K562 (cell line): ENCODE measurements at regions not wholly inside any gene's neighbourhood (a gene's known extent, or its start where the extent isn't known, plus 50 kb on each side); places are given as distances from the start of the nearest gene placed in this dataset.

Source experiments
- BRCA1 ChIP-seq, 2 experiments: fragments of 450-650 bp in 1 of 2; sonication (generic) in 1 of 2; formaldehyde crosslinking in 1 of 2; IDR thresholded peaks; 2 replicates each; pipeline versions ENCODE4 v1.5.0 to v1.6.1; 2017 to 2020; ENCODE audit warnings: mild to moderate bottlenecking in 1 of 2, missing genetic modification reagents in 1 of 2
- FOXA1 ChIP-seq: fragments of 450-650 bp; IDR thresholded peaks from 2 replicates; pipeline ENCODE4 v1.6.1; 2016; ENCODE audit warnings: mild to moderate bottlenecking, borderline replicate concordance
- JUN ChIP-seq, 2 experiments: sonication (generic) in 1 of 2; formaldehyde crosslinking in 1 of 2; IDR thresholded peaks; 2 replicates each; pipeline versions ENCODE4 v1.6.1 to v1.8.0; 2012 to 2022; ENCODE audit warnings: borderline replicate concordance in 2 of 2, mild to moderate bottlenecking in 2 of 2, improper control_type of control experiment in 1 of 2, low read depth in 1 of 2, low read length in 1 of 2, missing genetic modification reagents in 1 of 2
- KLF13 ChIP-seq: fragments of 450-650 bp; IDR thresholded peaks from 2 replicates; pipeline ENCODE4 v1.6.1; 2016; ENCODE audit warnings: missing genetic modification characterization, low read depth, mild to moderate bottlenecking, missing compliant biosample characterization, moderate library complexity, borderline replicate concordance
- SIN3A ChIP-seq, 2 experiments: fragments of 150-350 bp in 1 of 2; IDR thresholded peaks; 2 replicates each; pipeline ENCODE4 v1.6.1; 2011 to 2016; ENCODE audit warnings: borderline replicate concordance in 2 of 2, low read depth in 2 of 2, low read length in 2 of 2, mild to moderate bottlenecking in 2 of 2, moderate library complexity in 2 of 2; ENCODE audit not compliant: control insufficient read depth in 1 of 2
- SMAD3 ChIP-seq: fragments of 450-650 bp; formaldehyde crosslinking; conservative IDR thresholded peaks from 2 replicates; pipeline ENCODE4 v1.4.0; 2020; ENCODE audit warnings: mild to moderate bottlenecking
- SPI1 ChIP-seq: IDR thresholded peaks from 2 replicates; pipeline ENCODE4 v1.6.1; 2011; ENCODE audit warnings: low read depth, low read length, control low read depth, borderline replicate concordance
- TARDBP ChIP-seq: fragments of 450-650 bp; IDR thresholded peaks from 2 replicates; pipeline ENCODE4 v1.6.1; 2016
- ZFPM2 ChIP-seq: fragments of 250-450 bp; sonication (Bioruptor Pico); IDR thresholded peaks from 2 replicates; pipeline ENCODE4 v1.5.1; 2022; ENCODE audit warnings: mild to moderate bottlenecking
- ZNF324 ChIP-seq: fragments of 250-450 bp; sonication (Bioruptor Pico); IDR thresholded peaks from 2 replicates; pipeline ENCODE4 v1.4.0; 2020; ENCODE audit warnings: mild to moderate bottlenecking
- TF ChIP-seq, protein P1 (sequence below), 3 experiments: IDR thresholded peaks in 2 of 3; conservative IDR thresholded peaks in 1 of 3; 2 replicates each; pipeline ENCODE4 v1.5.1; 2011 to 2012; ENCODE audit warnings: low read length in 3 of 3, mild to moderate bottlenecking in 3 of 3, control low read depth in 2 of 3, improper control_type of control experiment in 1 of 3, inconsistent platforms in 1 of 3, low read depth in 1 of 3, mixed read lengths in 1 of 3, moderate library complexity in 1 of 3; ENCODE audit not compliant: insufficient read depth in 2 of 3
- TF ChIP-seq, protein P2 (sequence below), 2 experiments: fragments of 450-650 bp; formaldehyde crosslinking in 1 of 2; IDR thresholded peaks; 2 replicates each; pipeline versions ENCODE4 v1.4.0 to v1.6.1; 2014 to 2020; ENCODE audit warnings: mild to moderate bottlenecking in 2 of 2, borderline replicate concordance in 1 of 2, low read depth in 1 of 2

DNA sequence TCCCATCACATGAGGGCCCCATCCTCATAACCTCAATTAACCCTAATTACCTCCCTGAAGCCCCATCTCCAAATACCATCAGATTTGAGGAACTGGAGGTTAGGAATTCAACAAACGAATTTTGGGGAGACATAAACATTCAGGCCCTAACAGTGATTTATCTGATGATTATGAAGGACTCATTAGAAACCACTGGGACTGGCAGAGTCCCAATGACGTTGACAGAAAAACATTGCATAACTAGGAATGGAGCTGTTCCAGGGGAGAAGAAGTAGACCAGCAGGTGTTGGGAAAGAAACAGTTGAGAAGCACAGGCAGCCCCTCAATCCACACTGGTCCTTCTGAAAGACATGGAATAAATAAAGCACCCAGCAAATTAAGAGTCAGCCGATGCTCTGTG lies 282.0 kb downstream of the MAP2K4 start:
- TF ChIP-seq FOXA1 (no peak), SIN3A (IDR thresholded peaks at IDR 0.05; ENCODE audit: borderline replicate concordance in 2 of 2, control insufficient read depth in 1 of 2, low read depth in 2 of 2, low read length in 2 of 2) (no peak), ZNF324 (no peak), SPI1 (no peak), KLF13 (tag) (no peak), ZFPM2 (no peak), TARDBP (no peak), SMAD3 (CRISPR knock-in tag) (no peak), JUN (IDR thresholded peaks at IDR 0.05; ENCODE audit: borderline replicate concordance, low read depth, low read length) (no peak), JUN (CRISPR knock-in tag; IDR thresholded peaks at IDR 0.05; ENCODE audit: borderline replicate concordance) (no peak), BRCA1 (IDR thresholded peaks at IDR 0.05) (no peak), BRCA1 (CRISPR knock-in tag; IDR thresholded peaks at IDR 0.05) (no peak)
- TF ChIP-seq, protein P1, sequence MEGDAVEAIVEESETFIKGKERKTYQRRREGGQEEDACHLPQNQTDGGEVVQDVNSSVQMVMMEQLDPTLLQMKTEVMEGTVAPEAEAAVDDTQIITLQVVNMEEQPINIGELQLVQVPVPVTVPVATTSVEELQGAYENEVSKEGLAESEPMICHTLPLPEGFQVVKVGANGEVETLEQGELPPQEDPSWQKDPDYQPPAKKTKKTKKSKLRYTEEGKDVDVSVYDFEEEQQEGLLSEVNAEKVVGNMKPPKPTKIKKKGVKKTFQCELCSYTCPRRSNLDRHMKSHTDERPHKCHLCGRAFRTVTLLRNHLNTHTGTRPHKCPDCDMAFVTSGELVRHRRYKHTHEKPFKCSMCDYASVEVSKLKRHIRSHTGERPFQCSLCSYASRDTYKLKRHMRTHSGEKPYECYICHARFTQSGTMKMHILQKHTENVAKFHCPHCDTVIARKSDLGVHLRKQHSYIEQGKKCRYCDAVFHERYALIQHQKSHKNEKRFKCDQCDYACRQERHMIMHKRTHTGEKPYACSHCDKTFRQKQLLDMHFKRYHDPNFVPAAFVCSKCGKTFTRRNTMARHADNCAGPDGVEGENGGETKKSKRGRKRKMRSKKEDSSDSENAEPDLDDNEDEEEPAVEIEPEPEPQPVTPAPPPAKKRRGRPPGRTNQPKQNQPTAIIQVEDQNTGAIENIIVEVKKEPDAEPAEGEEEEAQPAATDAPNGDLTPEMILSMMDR (IDR thresholded peaks at IDR 0.05 in 2 of 3, conservative IDR thresholded peaks at IDR 0.05 in 1 of 3; ENCODE audit: insufficient read depth in 2 of 3, low read depth in 1 of 3, low read length in 3 of 3): no peak
- TF ChIP-seq, protein P2, sequence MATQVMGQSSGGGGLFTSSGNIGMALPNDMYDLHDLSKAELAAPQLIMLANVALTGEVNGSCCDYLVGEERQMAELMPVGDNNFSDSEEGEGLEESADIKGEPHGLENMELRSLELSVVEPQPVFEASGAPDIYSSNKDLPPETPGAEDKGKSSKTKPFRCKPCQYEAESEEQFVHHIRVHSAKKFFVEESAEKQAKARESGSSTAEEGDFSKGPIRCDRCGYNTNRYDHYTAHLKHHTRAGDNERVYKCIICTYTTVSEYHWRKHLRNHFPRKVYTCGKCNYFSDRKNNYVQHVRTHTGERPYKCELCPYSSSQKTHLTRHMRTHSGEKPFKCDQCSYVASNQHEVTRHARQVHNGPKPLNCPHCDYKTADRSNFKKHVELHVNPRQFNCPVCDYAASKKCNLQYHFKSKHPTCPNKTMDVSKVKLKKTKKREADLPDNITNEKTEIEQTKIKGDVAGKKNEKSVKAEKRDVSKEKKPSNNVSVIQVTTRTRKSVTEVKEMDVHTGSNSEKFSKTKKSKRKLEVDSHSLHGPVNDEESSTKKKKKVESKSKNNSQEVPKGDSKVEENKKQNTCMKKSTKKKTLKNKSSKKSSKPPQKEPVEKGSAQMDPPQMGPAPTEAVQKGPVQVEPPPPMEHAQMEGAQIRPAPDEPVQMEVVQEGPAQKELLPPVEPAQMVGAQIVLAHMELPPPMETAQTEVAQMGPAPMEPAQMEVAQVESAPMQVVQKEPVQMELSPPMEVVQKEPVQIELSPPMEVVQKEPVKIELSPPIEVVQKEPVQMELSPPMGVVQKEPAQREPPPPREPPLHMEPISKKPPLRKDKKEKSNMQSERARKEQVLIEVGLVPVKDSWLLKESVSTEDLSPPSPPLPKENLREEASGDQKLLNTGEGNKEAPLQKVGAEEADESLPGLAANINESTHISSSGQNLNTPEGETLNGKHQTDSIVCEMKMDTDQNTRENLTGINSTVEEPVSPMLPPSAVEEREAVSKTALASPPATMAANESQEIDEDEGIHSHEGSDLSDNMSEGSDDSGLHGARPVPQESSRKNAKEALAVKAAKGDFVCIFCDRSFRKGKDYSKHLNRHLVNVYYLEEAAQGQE (IDR thresholded peaks at IDR 0.05; ENCODE audit: borderline replicate concordance): no peak
- TF ChIP-seq, protein P2 (CRISPR knock-in tag; IDR thresholded peaks at IDR 0.05; ENCODE audit: low read depth): no peak
